Endometrial microvascular endothelial cells (primary cell): ENCODE measurements at regions not wholly inside any gene's neighbourhood (a gene's known extent, or its start where the extent isn't known, plus 50 kb on each side); places are given as distances from the start of the nearest gene placed in this dataset.

Experiments used
- in situ Hi-C: cut with HindIII; loops from 2 replicates; pipeline ENCODE4 v1.10.0; 2017; ENCODE audit warnings: low sequenced_read_pairs, low pct_unique_long_range_greater_than_20kb; ENCODE audit errors: inconsistent ontology term

DNA sequence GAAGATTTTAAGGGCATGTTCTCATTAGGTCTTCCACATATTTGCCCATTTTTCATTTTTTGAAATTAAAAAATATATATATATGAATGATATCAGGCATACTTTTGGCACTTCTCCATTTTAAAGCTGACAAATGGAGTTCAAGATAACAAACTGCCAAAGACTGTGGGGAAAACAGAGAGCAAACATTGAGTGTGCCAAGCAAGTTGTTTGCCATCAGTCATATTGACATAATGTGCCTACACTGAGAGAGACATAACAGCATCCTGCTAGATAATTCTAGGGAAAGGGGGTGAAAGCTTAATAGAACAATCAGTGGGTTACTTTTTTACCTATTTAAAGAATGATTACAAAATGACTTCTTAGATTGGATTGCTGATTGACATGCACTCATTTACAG lies 529.4 kb upstream of the CXADR start:
- in situ Hi-C loops = no loop called here

- in situ Hi-C loops = no loop called here
These were observed 520.4 kb upstream of the CXADR start for GRCh38 chr21:16992448-16992847.

DNA sequence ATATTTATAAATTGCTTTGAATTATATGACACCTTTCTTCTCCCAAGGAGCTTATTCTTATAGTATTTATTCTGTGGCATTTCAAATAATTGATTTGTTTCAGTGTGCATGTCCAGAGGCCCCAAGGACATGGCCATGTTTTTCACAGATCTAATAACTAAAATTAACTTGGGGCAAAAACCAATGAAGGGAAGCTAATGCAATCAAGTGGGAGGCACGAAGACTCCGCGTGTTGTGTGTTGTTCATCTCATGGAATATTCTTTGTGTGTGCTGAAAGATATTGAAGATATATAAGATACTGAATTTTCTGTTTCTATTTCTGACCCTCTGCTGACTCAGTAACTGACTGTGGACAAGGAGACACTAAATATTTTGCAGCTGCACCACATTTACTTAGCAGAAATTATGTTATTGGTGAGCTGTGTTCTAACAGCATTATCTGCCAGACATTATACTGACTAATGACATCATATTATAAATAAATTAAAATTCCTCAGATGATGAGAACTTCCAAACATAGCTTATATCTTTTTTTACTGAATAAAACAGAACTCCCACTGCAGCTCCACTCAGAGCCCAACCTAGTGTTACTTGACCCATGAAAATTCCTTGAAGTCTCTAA lies 519.3 kb upstream of the CXADR start:
- in situ Hi-C loops = no loop called here

DNA sequence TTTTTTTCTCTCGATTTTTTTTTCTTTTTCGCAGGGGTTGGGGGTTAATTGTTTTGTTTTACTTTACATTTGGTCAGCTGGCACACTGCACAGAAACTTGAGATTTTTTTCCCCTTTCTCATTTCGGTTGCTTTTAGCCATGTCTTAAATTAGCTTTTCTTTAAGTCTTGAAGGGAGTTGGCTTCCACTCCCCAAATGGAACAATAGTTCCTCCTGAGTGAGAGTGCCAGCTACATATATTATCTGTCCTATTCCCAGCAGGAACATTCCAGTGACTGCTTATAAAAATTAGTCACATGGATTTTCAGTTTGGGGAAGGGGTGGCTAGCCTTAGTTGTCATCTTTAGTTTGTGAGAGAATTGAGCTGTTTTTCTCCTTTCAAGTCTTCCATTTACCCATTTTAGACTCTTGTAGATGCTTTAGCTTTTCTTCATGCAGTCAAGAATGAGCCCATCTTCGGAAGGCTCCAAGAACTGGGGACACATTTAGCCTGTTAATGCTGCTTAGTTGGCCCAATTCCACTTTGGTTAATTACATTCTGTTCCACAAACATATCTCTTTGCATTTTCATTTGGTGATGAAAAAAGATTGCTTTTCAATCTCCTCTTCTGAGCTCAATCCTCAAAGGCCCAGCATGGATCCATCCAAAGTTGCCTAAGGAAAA lies 510.1 kb upstream of the CXADR start:
- in situ Hi-C loops = no loop called here

DNA sequence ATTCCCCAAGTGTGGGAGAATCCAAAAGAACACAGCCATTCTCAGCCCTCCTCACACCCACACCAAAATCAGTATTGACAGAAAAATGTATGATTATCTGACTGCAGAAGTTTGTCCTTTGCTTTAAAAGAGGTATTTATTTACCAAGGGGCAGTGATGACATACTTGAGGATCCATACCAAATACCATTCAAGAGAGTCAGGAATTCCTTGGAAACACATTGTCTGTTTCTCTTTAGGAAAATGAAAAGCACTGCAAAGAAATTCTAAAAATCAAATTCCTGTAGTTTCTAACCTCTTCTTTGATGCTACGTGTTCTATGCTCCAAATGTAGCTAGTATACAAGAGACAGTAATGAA lies 509.6 kb upstream of the CXADR start:
- in situ Hi-C loops = no loop called here

- in situ Hi-C loops = no loop called here
These were observed 509.0 kb upstream of the CXADR start for GRCh38 chr21:17003763-17004373.

DNA sequence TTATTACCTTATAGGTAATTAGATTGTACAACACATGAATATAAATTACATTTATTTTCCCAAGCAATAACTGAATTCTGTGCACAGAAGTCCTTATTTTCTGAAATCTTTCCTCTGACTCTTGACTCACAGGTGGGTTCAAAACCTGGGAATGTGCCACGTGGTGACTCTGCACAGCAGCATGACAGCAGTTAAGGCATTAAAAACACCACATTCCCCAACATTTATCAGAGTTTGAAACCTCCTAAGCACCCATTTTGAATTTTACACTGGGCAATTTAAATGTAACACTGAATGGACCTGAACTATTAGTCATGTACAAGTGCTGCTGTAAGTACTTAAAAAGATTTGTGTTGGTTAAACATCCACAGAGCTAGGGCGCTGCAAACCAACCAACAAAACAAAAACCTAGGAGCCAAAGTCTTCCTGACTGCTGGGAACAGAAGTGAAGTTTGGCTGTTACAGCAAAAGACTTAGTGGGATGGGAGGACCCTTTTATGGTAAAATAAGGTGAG lies 480.6 kb upstream of the CXADR start:
- in situ Hi-C loops = no loop called here

DNA sequence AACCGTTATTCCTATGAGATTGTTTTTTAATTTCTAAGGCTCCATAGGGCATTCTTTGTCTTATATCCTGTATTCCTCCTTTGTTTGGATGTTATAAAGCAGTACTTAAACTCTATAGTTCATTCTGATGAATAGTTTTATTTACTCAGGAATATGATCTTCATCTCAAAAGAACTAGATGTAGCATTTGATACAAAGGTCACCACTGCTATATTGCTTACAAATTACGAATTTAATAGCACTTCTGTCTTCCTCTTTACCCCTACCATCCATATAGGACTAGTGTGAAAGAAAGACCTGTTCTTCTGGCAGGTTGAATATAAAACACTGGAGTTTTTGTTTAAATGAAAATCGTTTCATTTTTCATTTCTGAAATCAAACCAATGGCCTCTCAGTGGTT lies 468.1 kb upstream of the CXADR start:
- in situ Hi-C loops = no loop called here

DNA sequence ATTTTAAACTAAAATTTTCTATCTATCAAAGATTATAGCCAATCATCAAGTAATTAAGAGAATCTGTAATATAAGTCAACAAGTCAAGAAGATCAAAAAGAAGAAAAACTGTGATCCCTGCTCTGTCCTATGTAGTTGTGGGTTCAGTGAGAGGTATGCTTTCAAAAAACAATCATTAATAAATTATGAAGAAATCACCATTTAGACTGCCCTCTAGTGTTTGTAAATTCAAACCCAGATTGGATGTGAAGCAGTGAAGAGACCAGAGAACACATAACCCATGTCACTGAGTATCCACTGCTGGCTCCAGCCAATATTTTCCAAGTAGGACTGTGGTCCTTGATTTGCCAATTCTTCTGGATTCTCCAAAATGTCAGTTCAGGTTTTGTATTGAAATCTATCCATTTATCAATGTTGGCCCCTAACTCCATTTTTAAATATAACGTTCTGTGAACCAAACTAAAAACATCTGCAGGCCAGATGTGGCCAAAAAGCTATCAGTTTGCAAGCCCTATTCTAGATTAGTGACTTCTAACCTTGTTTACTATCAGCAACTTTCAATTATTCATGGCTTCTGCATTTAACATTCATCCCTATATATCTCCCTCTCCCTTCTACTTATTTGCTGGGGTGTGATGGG lies 467.5 kb upstream of the CXADR start:
- in situ Hi-C loops = no loop called here

DNA sequence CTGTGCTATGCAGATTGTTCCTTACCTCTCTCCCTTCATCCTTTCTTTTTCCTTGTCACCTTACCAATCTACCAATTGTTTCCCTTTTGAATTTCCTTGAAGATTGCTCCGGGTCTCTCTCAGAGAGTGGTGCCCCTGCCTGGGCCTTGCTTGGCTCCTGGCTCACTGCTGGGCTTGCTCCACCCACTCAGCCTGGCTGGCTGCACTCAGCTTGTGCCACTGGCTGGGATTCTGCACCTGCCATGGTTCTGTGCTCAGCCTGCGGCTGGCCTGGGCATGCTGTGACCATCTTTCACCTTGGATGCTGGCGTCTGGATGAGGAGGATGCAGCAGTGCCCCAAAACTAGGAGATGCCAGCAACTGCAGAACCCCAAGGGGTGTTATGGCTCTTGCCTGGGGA lies 463.9 kb upstream of the CXADR start:
- in situ Hi-C loops = no loop called here

DNA sequence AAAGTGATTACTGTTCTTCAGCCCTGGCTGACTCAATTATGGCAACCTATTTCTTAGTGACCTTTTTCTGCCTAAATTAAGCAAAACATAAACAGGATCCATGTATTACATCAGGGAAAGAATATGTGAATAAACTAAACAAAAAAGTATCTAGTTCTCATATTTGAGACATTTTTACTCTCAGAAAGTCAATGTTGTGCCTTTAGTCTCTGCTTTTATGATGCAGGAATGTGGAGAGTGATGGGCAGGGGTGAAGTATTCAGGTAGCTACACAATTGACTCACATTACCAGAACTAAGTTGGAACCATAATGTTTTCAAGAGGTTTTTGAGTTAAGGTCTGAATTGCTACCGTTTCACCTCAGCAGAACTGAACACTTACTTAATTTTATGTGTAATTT lies 462.7 kb upstream of the CXADR start:
- in situ Hi-C loops = no loop called here

DNA sequence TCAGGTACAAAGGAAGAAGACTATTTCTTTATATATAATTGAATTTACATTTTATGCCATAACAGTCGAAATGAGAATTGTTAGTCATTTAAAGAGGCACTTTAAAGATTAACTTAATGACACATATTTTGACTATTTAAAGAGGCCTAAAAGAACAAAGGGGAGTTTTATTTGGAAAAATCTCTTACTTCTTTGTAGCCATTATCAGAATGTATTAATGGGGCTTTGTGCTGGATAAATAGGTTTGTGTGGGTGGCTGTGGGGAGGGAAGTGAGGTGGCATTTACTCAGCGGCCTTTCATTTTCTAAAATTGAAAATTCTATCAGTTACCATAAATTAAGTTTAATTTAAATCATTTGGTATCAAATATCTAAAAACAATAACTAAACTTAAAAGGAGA lies 462.2 kb upstream of the CXADR start:
- in situ Hi-C loops = no loop called here

GRCh38 chr21:17051054-17051453 lies 461.8 kb upstream of the CXADR start:
- in situ Hi-C loops = no loop called here

- in situ Hi-C loops = no loop called here
These were observed 459.5 kb upstream of the CXADR start for GRCh38 chr21:17053321-17053720.

GRCh38 chr21:17059936-17060335 lies 452.9 kb upstream of the CXADR start:
- in situ Hi-C loops = no loop called here

DNA sequence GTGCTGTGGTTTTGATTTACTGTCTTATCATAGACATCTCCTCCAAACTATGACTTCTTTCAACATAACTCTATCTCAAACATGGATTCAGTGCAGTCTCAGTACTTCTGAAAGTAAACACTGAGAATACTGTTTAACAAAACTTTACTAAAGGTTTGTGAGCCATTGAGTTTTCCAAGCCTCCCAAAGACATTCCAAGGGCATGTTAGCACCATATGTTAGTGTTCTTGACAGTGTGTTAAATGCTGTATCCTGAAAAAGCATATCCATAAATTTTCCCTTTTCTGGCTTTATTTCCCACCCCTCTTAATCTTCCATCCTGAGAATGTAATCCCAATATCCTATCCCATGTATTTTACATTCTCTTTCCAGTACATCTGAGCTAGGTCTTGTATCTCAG lies 446.8 kb upstream of the CXADR start:
- in situ Hi-C loops = no loop called here

- in situ Hi-C loops = no loop called here
These were observed 441.8 kb upstream of the CXADR start for GRCh38 chr21:17071093-17071492.

GRCh38 chr21:17081193-17081592 lies 431.6 kb upstream of the CXADR start:
- in situ Hi-C loops = no loop called here

- in situ Hi-C loops = no loop called here
These were observed 429.9 kb upstream of the CXADR start for GRCh38 chr21:17082843-17083483.

- in situ Hi-C loops = no loop called here
These were observed 427.1 kb upstream of the CXADR start for GRCh38 chr21:17085707-17086106.
